ENCODE measurements at regions not wholly inside any gene's neighbourhood (a gene's known extent, or its start where the extent isn't known, plus 50 kb on each side); places are given as distances from the start of the nearest gene placed in this dataset.

- no peaks in the 10 kb centered on the region for H3K36me3 ChIP-seq
- no peak overlapping the region for H3K4me3 ChIP-seq
- no peak for ATAC-seq
- H3K4me1 ChIP-seq, result no peaks in the 10 kb centered on the region
- H3K9me3 ChIP-seq, result peaks cover 0 to 4% (median 0%) of the 10 kb centered on the region in 3 donors
- H3K27me3 ChIP-seq, result peaks cover 49% of the 10 kb centered on the region
- no peak overlapping the region for H3K27ac ChIP-seq
- no peak for TF ChIP-seq POLR2A (IDR thresholded peaks at IDR 0.05)
- TF ChIP-seq POLR2AphosphoS5 (IDR thresholded peaks at IDR 0.05), result no peak
- no peak for TF ChIP-seq CTCF (IDR thresholded peaks at IDR 0.05)
- no peak for TF ChIP-seq EP300 (IDR thresholded peaks at IDR 0.05)
- 60 to 71% methylated on average over 1 to 2 of the region's 2 CpGs for WGBS, 2 donors (ENCODE audit: low coverage in 1 of 2)
Observed at GRCh38 chr3:43854283-43854682, 163.5 kb downstream of the ABHD5 start.

DNA sequence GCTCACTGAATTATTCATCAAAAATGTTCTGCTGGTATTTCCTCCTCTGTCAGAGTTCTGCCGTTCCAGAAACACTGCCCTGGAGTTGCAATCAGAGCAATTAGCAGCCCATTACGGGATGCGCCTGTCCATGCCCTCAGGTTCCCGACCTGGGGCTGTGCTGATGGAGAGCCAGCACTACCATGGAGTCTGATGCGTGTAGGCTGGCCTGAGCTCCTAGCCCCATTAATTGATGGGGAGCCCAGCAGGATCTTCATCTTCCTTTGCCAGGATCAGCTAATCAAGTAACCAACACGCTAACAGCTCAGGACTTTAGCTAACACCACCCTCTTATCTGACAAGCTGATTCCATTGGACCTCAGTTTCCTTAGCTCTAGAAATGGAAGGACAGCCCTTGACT is 164.2 kb downstream of the ABHD5 start:
- no peak overlapping the region for H3K4me3 ChIP-seq
- 0 to 40% methylated on average over 1 of the region's 6 CpGs for WGBS, 2 donors (ENCODE audit: low coverage in 1 of 2)
- no peaks in the 10 kb centered on the region for H3K4me1 ChIP-seq
- TF ChIP-seq CTCF (IDR thresholded peaks at IDR 0.05) (no peak), POLR2A (IDR thresholded peaks at IDR 0.05) (no peak), EP300 (IDR thresholded peaks at IDR 0.05) (no peak), POLR2AphosphoS5 (IDR thresholded peaks at IDR 0.05) (no peak)
- H3K27ac ChIP-seq, result no peak overlapping the region
- H3K36me3 ChIP-seq, result no peaks in the 10 kb centered on the region
- no peak for ATAC-seq
- H3K9me3 ChIP-seq, result no peaks in the 10 kb centered on the region
- peaks cover 56% of the 10 kb centered on the region for H3K27me3 ChIP-seq

DNA sequence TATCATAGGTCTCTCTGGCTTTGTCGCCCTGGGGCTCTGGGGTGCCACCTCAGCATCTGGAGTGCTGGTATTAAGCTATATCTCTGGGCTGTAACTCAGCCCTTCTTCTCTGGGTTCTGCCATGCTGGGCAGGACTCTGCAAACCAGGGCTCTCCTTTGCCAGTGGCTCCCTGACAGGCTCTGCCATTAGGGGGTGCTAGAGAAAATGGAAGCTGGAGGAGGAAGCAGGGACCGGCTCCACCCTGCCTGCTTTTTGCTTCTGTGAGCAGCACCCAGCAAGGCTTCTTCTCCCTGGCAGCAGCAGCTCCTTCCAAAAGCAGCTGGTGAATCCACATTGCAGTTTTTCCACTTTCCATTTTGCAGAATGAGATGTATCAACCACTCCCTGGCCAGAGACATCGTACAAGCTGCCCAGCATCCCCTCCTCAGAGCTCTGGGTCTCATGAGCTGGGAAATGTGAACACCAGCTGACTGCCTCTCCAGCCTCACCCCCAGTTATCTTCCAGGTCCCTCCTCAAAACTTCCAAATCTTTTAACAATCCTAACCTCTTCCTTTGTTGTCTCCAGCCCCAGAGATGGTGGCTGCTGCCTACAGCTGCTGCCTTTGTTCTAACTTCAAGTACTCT is 165.0 kb downstream of the ABHD5 start:
- H3K36me3 ChIP-seq, result no peaks in the 10 kb centered on the region
- TF ChIP-seq POLR2AphosphoS5 (IDR thresholded peaks at IDR 0.05), result no peak
- peak in 3 of 4 experiments; percentile 35 to 70 (median 39) for TF ChIP-seq CTCF (IDR thresholded peaks at IDR 0.05)
- H3K4me3 ChIP-seq, result no peak overlapping the region
- no peaks in the 10 kb centered on the region for H3K9me3 ChIP-seq
- ATAC-seq, result peak; percentile 68
- no peak overlapping the region for H3K27ac ChIP-seq
- no peaks in the 10 kb centered on the region for H3K4me1 ChIP-seq
- peaks cover 58% of the 10 kb centered on the region for H3K27me3 ChIP-seq
- 0 to 24% methylated on average over 1 to 2 of the region's 3 CpGs for WGBS, 2 donors (ENCODE audit: low coverage in 1 of 2)

GRCh38 chr3:43856351-43856750 is 165.6 kb downstream of the ABHD5 start:
- Histone ChIP-seq H3K4me3 (no peak overlapping the region), H3K27ac (no peak overlapping the region), H3K27me3 (peaks cover 60% of the 10 kb centered on the region), H3K9me3 (no peaks in the 10 kb centered on the region), H3K4me1 (no peaks in the 10 kb centered on the region), H3K36me3 (no peaks in the 10 kb centered on the region)
- 80 to 83% methylated on average over 1 to 7 of the region's 7 CpGs for WGBS, 2 donors (ENCODE audit: low coverage in 1 of 2)
- TF ChIP-seq POLR2A (IDR thresholded peaks at IDR 0.05), result no peak
- no peak for TF ChIP-seq POLR2AphosphoS5 (IDR thresholded peaks at IDR 0.05)
- TF ChIP-seq EP300 (IDR thresholded peaks at IDR 0.05), result no peak
- no peak for TF ChIP-seq CTCF (IDR thresholded peaks at IDR 0.05)
- ATAC-seq, result no peak

DNA sequence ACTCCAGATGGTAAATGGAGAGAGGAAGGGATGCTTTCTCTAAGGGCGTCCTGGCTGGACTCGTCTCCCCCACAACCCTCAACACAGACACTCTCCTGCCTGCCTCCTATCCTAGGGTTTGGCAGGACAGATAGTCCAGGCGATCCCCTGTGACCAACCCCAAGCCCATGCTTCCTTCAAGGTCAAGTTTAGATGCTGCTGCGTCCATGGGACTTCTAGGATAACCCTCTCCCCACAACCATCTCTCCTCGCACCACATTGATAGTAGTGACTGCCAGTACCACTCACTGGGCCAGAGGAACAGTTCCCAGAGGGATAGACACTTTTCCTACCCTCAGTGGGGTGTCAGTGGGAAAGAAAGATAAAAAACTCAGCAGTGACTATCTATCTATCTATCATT is 166.0 kb downstream of the ABHD5 start:
- whole genome bisulfite sequencing, 2 donors (ENCODE audit: low coverage in 1 of 2), result 81 to 90% methylated on average over 2 to 5 of the region's 5 CpGs
- TF ChIP-seq POLR2AphosphoS5 (IDR thresholded peaks at IDR 0.05) (no peak), EP300 (IDR thresholded peaks at IDR 0.05) (no peak), CTCF (IDR thresholded peaks at IDR 0.05) (no peak), POLR2A (IDR thresholded peaks at IDR 0.05) (no peak)

More for the DNA sequence above, 166.0 kb downstream of the ABHD5 start:
- H3K27me3 ChIP-seq, result peaks cover 63% of the 10 kb centered on the region
- H3K27ac ChIP-seq, result no peak overlapping the region
- H3K9me3 ChIP-seq, result no peaks in the 10 kb centered on the region
- no peaks in the 10 kb centered on the region for H3K4me1 ChIP-seq
- H3K4me3 ChIP-seq, result no peak overlapping the region
- no peak for ATAC-seq
- H3K36me3 ChIP-seq, result no peaks in the 10 kb centered on the region

Data from gastroesophageal sphincter (tissue), 4 donors.